ENCODE measurements at regions not wholly inside any gene's neighbourhood (a gene's known extent, or its start where the extent isn't known, plus 50 kb on each side); places are given as distances from the start of the nearest gene placed in this dataset.

- Histone ChIP-seq H3K9me3 (ENCODE audit: control insufficient read depth, insufficient read depth, low read depth, low read length) (no peaks in the 10 kb centered on the region), H3K4me1 (ENCODE audit: control insufficient read depth, insufficient read depth, low read length) (no peaks in the 10 kb centered on the region), H3K36me3 (ENCODE audit: control insufficient read depth in 2 of 2, insufficient read depth in 1 of 2, low read length in 2 of 2) (no peaks in the 10 kb centered on the region), H3K27ac (ENCODE audit: extremely low read depth, low read depth, low read length) (no peak overlapping the region), H3K4me3 (ENCODE audit: low read depth, low read length) (no peak overlapping the region)
- TF ChIP-seq BCL11B (tag by site-specific recombination; IDR thresholded peaks at IDR 0.05; ENCODE audit: low read depth) (no peak), ZNF416 (tag by site-specific recombination; IDR thresholded peaks at IDR 0.05) (no peak), ZNF16 (tag by site-specific recombination; IDR thresholded peaks at IDR 0.05; ENCODE audit: low read depth) (no peak), ATF2 (tag by site-specific recombination; IDR thresholded peaks at IDR 0.05; ENCODE audit: low read depth) (no peak), ZFP69B (tag by site-specific recombination; IDR thresholded peaks at IDR 0.05) (no peak), ZNF701 (tag by site-specific recombination; IDR thresholded peaks at IDR 0.05) (no peak), ZNF660 (tag by site-specific recombination; IDR thresholded peaks at IDR 0.05) (no peak), ZNF658 (tag by site-specific recombination; IDR thresholded peaks at IDR 0.05) (no peak), ZNF362 (tag by site-specific recombination; IDR thresholded peaks at IDR 0.05) (no peak), ZNF707 (tag by site-specific recombination; IDR thresholded peaks at IDR 0.05) (no peak), ZNF211 (tag by site-specific recombination; IDR thresholded peaks at IDR 0.05; ENCODE audit: low read depth) (no peak), ZNF654 (tag by site-specific recombination; IDR thresholded peaks at IDR 0.05; ENCODE audit: low read depth) (no peak), ZNF549 (tag by site-specific recombination; IDR thresholded peaks at IDR 0.05) (no peak), ZNF704 (tag by site-specific recombination; IDR thresholded peaks at IDR 0.05) (no peak), ZNF155 (tag by site-specific recombination; IDR thresholded peaks at IDR 0.05) (no peak)
- ChIA-PET POLR2A (no interaction called here), CTCF (no interaction called here)
These were observed 963.1 kb upstream of the FAT3 start for GRCh38 chr11:91261513-91261912.

GRCh38 chr11:91258876-91259275, 965.7 kb upstream of the FAT3 start:
- no peaks in the 10 kb centered on the region for H3K36me3 ChIP-seq (ENCODE audit: control insufficient read depth in 2 of 2, insufficient read depth in 1 of 2, low read length in 2 of 2)
- H3K4me1 ChIP-seq (ENCODE audit: control insufficient read depth, insufficient read depth, low read length): no peaks in the 10 kb centered on the region
- H3K4me3 ChIP-seq (ENCODE audit: low read depth, low read length): no peak overlapping the region
- POLR2A ChIA-PET: no interaction called here
- no peak overlapping the region for H3K27ac ChIP-seq (ENCODE audit: extremely low read depth, low read depth, low read length)
- TF ChIP-seq ZNF701 (tag by site-specific recombination; IDR thresholded peaks at IDR 0.05) (no peak), EGR2 (tag by site-specific recombination; IDR thresholded peaks at IDR 0.05; ENCODE audit: low read depth) (no peak), ZNF530 (tag by site-specific recombination; IDR thresholded peaks at IDR 0.05; ENCODE audit: low read depth) (no peak), FEZF1 (tag by site-specific recombination; IDR thresholded peaks at IDR 0.05) (no peak), GFI1B (tag by site-specific recombination; IDR thresholded peaks at IDR 0.05) (no peak)
- H3K9me3 ChIP-seq (ENCODE audit: control insufficient read depth, insufficient read depth, low read depth, low read length): no peaks in the 10 kb centered on the region
- CTCF ChIA-PET: interaction anchor here (1.0 kb wide), 1 partner anchor 10 kb away, joined by 4 read pairs; no protein-coding TSS in a partner anchor

- H3K4me3 ChIP-seq (ENCODE audit: low read depth, low read length): no peak overlapping the region
- POLR2A ChIA-PET: no interaction called here
- no peaks in the 10 kb centered on the region for H3K4me1 ChIP-seq (ENCODE audit: control insufficient read depth, insufficient read depth, low read length)
- H3K36me3 ChIP-seq (ENCODE audit: control insufficient read depth in 2 of 2, insufficient read depth in 1 of 2, low read length in 2 of 2): no peaks in the 10 kb centered on the region
- TF ChIP-seq ZBTB10 (tag by site-specific recombination; IDR thresholded peaks at IDR 0.05) (no peak), ZNF555 (tag by site-specific recombination; conservative IDR thresholded peaks at IDR 0.05) (no peak), INSM2 (tag by site-specific recombination; IDR thresholded peaks at IDR 0.05) (no peak)
- H3K27ac ChIP-seq (ENCODE audit: extremely low read depth, low read depth, low read length): no peak overlapping the region
- CTCF ChIA-PET: no interaction called here
- no peaks in the 10 kb centered on the region for H3K9me3 ChIP-seq (ENCODE audit: control insufficient read depth, insufficient read depth, low read depth, low read length)
These were observed 967.0 kb upstream of the FAT3 start for GRCh38 chr11:91257667-91258066.
